Tibial nerve (tissue), 4 donors: ENCODE measurements at regions not wholly inside any gene's neighbourhood (a gene's known extent, or its start where the extent isn't known, plus 50 kb on each side); places are given as distances from the start of the nearest gene placed in this dataset.

ENCODE experiments used
- DNase-seq, 2 donors: peaks; one replicate each; pipeline ENCODE4 v3.0.0-alpha.2; 2019; ENCODE audit warnings: low spot score in 2 of 2
- H3K27ac ChIP-seq, 4 donors: fragments of 200-600 bp; sonication (generic) in 3 of 4; one replicate each; pipeline ENCODE4 v1.5.1; 2017 to 2019; ENCODE audit warnings: mild to moderate bottlenecking in 1 of 4
- H3K27me3 ChIP-seq, 2 donors: fragments of 200-600 bp; sonication (generic) in 1 of 2; one replicate each; pipeline versions ENCODE4 v1.5.1 to v1.6.0; 2017 to 2019
- H3K36me3 ChIP-seq, 3 donors: fragments of 200-600 bp; sonication (generic); one replicate each; pipeline ENCODE4 v1.5.1; 2018 to 2019
- H3K4me1 ChIP-seq, 4 donors: fragments of 200-600 bp; sonication (generic) in 3 of 4; one replicate each; pipeline ENCODE4 v1.5.1; 2017 to 2019
- H3K4me3 ChIP-seq, 4 donors: fragments of 200-600 bp; sonication (generic) in 3 of 4; one replicate each; pipeline ENCODE4 v1.5.1; 2017 to 2019; ENCODE audit warnings: mild to moderate bottlenecking in 1 of 4, moderate library complexity in 1 of 4
- H3K9me3 ChIP-seq, 4 donors: fragments of 200-600 bp; sonication (generic) in 3 of 4; one replicate each; pipeline ENCODE4 v1.5.1; 2017 to 2019
- CTCF ChIP-seq, 5 experiments: fragments of 200-600 bp in 3 of 5; fragments of 450-650 bp in 2 of 5; sonication (generic) in 3 of 5; IDR thresholded peaks; one replicate each; pipeline ENCODE4 v1.5.1; 2016 to 2019; ENCODE audit warnings: antibody characterized with exemption in 5 of 5, mild to moderate bottlenecking in 3 of 5, moderate library complexity in 2 of 5
- EP300 ChIP-seq, 2 donors: sonication (generic); formaldehyde crosslinking; IDR thresholded peaks; one replicate each; pipeline ENCODE4 v1.6.1; 2017; ENCODE audit warnings: antibody characterized with exemption in 2 of 2, mild to moderate bottlenecking in 1 of 2
- POLR2A ChIP-seq, 2 donors: fragments of 450-650 bp; IDR thresholded peaks; one replicate each; pipeline ENCODE4 v1.6.1; 2017; ENCODE audit warnings: antibody characterized with exemption in 2 of 2, mild to moderate bottlenecking in 2 of 2, moderate library complexity in 2 of 2
- WGBS, 2 donors: methylation state at CpG; one replicate each; pipeline ENCODE4 v1.1.5; 2018; 5-methylcytosine and 5-hydroxymethylcytosine counted together

GRCh38 chr3:180252683-180253082 is 215.9 kb upstream of the PEX5L start:
- Histone ChIP-seq H3K36me3 (no peaks in the 10 kb centered on the region), H3K27me3 (no peaks in the 10 kb centered on the region), H3K27ac (no peak overlapping the region), H3K9me3 (peaks cover 0 to 4% (median 0%) of the 10 kb centered on the region in 4 donors), H3K4me3 (no peak overlapping the region), H3K4me1 (no peaks in the 10 kb centered on the region)
- DNase-seq = no peak
- no peak for TF ChIP-seq CTCF (IDR thresholded peaks at IDR 0.05)
- no peak for TF ChIP-seq POLR2A (IDR thresholded peaks at IDR 0.05)
- no peak for TF ChIP-seq EP300 (IDR thresholded peaks at IDR 0.05)
- 86 to 88% methylated on average over 3 of the region's 3 CpGs for WGBS, 2 donors

- Histone ChIP-seq H3K27ac (no peak overlapping the region), H3K4me3 (no peak overlapping the region), H3K27me3 (no peaks in the 10 kb centered on the region), H3K36me3 (no peaks in the 10 kb centered on the region), H3K9me3 (peaks cover 0 to 4% (median 0%) of the 10 kb centered on the region in 4 donors), H3K4me1 (no peaks in the 10 kb centered on the region)
- no peak for DNase-seq
- WGBS, 2 donors = 44 to 52% methylated on average over 1 of the region's 1 CpG
- TF ChIP-seq POLR2A (IDR thresholded peaks at IDR 0.05) (no peak), CTCF (IDR thresholded peaks at IDR 0.05) (no peak), EP300 (IDR thresholded peaks at IDR 0.05) (no peak)
Observed at GRCh38 chr3:180253283-180253682, 216.5 kb upstream of the PEX5L start.

GRCh38 chr3:180264479-180264878 is 227.7 kb upstream of the PEX5L start:
- TF ChIP-seq POLR2A (IDR thresholded peaks at IDR 0.05) (no peak), CTCF (IDR thresholded peaks at IDR 0.05) (no peak)
- H3K27me3 ChIP-seq = no peaks in the 10 kb centered on the region
- DNase-seq = no peak
- H3K27ac ChIP-seq = no peak overlapping the region
- no peak overlapping the region for H3K4me3 ChIP-seq
- peaks cover 0 to 29% (median 5%) of the 10 kb centered on the region in 4 donors for H3K9me3 ChIP-seq
- no peaks in the 10 kb centered on the region for H3K4me1 ChIP-seq
- no peaks in the 10 kb centered on the region for H3K36me3 ChIP-seq
- WGBS, 2 donors = 44 to 51% methylated on average over 3 of the region's 3 CpGs

- H3K27ac ChIP-seq = no peak overlapping the region
- no peak for DNase-seq
Observed at GRCh38 chr3:180265551-180265950, 228.8 kb upstream of the PEX5L start.

GRCh38 chr3:180267202-180267843 is 230.6 kb upstream of the PEX5L start:
- TF ChIP-seq POLR2A (IDR thresholded peaks at IDR 0.05) = no peak
- TF ChIP-seq EP300 (IDR thresholded peaks at IDR 0.05) = no peak
- TF ChIP-seq CTCF (IDR thresholded peaks at IDR 0.05) = no peak
- no peaks in the 10 kb centered on the region for H3K4me1 ChIP-seq
- H3K9me3 ChIP-seq = peaks cover 0 to 3% (median 0%) of the 10 kb centered on the region in 4 donors
- 51% methylated on average over 3 of the region's 3 CpGs for WGBS, 2 donors
- H3K36me3 ChIP-seq = no peaks in the 10 kb centered on the region
- H3K4me3 ChIP-seq = no peak overlapping the region
- DNase-seq = no peak
- no peak overlapping the region for H3K27ac ChIP-seq
- H3K27me3 ChIP-seq = no peaks in the 10 kb centered on the region

More at GRCh38 chr3:180265551-180265950, 228.8 kb upstream of the PEX5L start:
- Histone ChIP-seq H3K27me3 (no peaks in the 10 kb centered on the region), H3K4me1 (no peaks in the 10 kb centered on the region), H3K9me3 (peaks cover 0 to 20% (median 5%) of the 10 kb centered on the region in 4 donors), H3K4me3 (no peak overlapping the region), H3K36me3 (no peaks in the 10 kb centered on the region)
- TF ChIP-seq EP300 (IDR thresholded peaks at IDR 0.05) (no peak), CTCF (IDR thresholded peaks at IDR 0.05) (no peak), POLR2A (IDR thresholded peaks at IDR 0.05) (no peak)
